ENCODE measurements at regions not wholly inside any gene's neighbourhood (a gene's known extent, or its start where the extent isn't known, plus 50 kb on each side); places are given as distances from the start of the nearest gene placed in this dataset.

DNA sequence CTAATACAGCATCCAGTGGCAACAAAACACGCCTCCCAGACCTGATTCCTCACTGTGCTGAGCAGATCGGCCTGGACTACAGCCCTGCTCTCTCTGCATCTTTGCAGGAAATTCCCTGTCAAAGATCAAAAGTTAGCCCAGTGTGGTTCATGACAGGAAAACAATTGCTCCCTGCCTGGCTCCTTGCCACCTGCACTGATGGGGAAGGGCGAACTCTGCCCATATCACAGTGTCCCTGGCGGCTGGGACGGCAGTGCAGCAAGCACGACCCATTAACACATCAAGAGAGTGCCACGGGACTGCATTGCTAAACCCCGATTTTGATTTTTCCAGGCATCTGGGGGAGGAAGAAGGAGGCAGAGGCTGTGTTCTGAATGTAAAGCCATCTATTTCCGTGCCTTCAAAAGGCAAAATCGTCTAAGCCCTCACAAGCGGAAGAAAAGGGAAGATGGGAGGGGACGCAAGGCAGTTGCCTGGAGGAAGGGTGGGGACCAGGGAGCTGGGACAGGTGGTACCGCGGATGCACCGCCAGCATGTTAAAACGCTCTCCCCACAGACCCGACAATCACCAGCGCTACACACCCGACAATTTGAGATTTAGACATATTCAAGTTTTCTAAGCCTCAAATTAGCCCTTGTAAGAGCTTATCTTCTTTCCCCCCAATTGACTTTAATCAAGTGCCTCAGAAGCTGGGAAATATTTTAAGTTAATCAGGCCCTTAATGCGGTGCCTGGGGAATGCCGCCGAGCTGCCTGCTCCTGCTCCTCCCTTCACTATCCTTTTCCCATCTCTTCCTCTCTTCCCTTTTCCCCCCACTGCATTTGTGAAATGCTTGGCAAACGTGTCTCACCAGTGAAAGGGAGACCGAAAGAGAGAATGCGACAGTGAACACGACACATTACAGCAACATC lies 238.8 kb upstream of the CDH5 start:
- no peak for TF ChIP-seq POLR2A (IDR thresholded peaks at IDR 0.05)
- TF ChIP-seq, protein P1, sequence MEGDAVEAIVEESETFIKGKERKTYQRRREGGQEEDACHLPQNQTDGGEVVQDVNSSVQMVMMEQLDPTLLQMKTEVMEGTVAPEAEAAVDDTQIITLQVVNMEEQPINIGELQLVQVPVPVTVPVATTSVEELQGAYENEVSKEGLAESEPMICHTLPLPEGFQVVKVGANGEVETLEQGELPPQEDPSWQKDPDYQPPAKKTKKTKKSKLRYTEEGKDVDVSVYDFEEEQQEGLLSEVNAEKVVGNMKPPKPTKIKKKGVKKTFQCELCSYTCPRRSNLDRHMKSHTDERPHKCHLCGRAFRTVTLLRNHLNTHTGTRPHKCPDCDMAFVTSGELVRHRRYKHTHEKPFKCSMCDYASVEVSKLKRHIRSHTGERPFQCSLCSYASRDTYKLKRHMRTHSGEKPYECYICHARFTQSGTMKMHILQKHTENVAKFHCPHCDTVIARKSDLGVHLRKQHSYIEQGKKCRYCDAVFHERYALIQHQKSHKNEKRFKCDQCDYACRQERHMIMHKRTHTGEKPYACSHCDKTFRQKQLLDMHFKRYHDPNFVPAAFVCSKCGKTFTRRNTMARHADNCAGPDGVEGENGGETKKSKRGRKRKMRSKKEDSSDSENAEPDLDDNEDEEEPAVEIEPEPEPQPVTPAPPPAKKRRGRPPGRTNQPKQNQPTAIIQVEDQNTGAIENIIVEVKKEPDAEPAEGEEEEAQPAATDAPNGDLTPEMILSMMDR (IDR thresholded peaks at IDR 0.05) = no peak
